ENCODE measurements at regions not wholly inside any gene's neighbourhood (a gene's known extent, or its start where the extent isn't known, plus 50 kb on each side); places are given as distances from the start of the nearest gene placed in this dataset.

DNA sequence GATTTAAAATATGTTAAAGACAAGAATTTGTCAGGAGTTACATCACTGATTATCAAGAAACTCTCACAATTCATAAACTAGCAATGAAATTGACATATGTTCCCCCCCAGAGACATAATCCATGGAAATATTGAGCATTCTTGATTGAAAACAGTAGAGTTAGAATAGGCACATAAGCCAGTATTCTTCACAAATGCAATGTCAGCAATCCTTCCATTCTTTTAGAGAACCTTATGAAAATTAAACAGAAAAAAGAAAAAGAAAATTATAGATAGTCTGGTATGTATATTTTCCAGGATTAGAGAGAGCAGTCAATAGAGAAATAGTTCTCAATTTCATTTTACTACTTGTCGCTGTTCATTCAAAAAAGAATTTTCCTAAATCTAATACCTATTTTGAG lies 458.4 kb downstream of the EFNB2 start:
- H3K4me3 ChIP-seq: no peak overlapping the region
- no peaks in the 10 kb centered on the region for H3K9me3 ChIP-seq
- DNase-seq (ENCODE audit: low spot score in 2 of 2): no peak
- intact Hi-C loops (cut with DNase I; ENCODE audit: low total_unique reads): no loop called here
- H3K27me3 ChIP-seq: no peaks in the 10 kb centered on the region
- no peak for TF ChIP-seq POLR2AphosphoS5 (IDR thresholded peaks at IDR 0.05)
- no peak for TF ChIP-seq POLR2A (IDR thresholded peaks at IDR 0.05)
- TF ChIP-seq, protein P1, sequence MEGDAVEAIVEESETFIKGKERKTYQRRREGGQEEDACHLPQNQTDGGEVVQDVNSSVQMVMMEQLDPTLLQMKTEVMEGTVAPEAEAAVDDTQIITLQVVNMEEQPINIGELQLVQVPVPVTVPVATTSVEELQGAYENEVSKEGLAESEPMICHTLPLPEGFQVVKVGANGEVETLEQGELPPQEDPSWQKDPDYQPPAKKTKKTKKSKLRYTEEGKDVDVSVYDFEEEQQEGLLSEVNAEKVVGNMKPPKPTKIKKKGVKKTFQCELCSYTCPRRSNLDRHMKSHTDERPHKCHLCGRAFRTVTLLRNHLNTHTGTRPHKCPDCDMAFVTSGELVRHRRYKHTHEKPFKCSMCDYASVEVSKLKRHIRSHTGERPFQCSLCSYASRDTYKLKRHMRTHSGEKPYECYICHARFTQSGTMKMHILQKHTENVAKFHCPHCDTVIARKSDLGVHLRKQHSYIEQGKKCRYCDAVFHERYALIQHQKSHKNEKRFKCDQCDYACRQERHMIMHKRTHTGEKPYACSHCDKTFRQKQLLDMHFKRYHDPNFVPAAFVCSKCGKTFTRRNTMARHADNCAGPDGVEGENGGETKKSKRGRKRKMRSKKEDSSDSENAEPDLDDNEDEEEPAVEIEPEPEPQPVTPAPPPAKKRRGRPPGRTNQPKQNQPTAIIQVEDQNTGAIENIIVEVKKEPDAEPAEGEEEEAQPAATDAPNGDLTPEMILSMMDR (IDR thresholded peaks at IDR 0.05): no peak
- no peak overlapping the region for H3K27ac ChIP-seq
- no peaks in the 10 kb centered on the region for H3K4me1 ChIP-seq
- no peaks in the 10 kb centered on the region for H3K36me3 ChIP-seq

DNA sequence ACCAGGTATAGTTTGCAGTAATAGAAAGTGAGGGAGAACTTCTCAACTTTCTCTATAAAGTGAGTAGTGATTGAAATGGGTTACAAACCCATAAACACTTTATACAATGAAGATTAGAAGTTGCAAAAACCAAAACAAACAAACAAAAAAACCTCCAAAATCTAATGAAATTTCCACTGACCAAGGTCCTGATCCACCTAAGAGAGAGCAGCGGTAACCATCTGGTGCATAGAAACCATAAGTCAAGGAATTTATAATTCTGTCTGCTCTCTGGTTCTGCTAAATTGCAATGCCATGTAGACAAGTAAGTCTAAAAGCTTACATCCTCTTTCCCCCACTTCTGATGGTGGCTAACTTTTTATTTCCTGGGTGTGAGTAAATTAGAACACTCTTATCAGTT lies 463.4 kb downstream of the EFNB2 start:
- no peak overlapping the region for H3K4me3 ChIP-seq
- TF ChIP-seq POLR2AphosphoS5 (IDR thresholded peaks at IDR 0.05) (no peak), POLR2A (IDR thresholded peaks at IDR 0.05) (no peak)
- TF ChIP-seq, protein P1 (IDR thresholded peaks at IDR 0.05): no peak
- no peaks in the 10 kb centered on the region for H3K27me3 ChIP-seq
- intact Hi-C loops (cut with DNase I; ENCODE audit: low total_unique reads): no loop called here
- H3K27ac ChIP-seq: no peak overlapping the region
- no peak for DNase-seq (ENCODE audit: low spot score in 2 of 2)
- no peaks in the 10 kb centered on the region for H3K36me3 ChIP-seq
- H3K4me1 ChIP-seq: no peaks in the 10 kb centered on the region
- no peaks in the 10 kb centered on the region for H3K9me3 ChIP-seq

DNA sequence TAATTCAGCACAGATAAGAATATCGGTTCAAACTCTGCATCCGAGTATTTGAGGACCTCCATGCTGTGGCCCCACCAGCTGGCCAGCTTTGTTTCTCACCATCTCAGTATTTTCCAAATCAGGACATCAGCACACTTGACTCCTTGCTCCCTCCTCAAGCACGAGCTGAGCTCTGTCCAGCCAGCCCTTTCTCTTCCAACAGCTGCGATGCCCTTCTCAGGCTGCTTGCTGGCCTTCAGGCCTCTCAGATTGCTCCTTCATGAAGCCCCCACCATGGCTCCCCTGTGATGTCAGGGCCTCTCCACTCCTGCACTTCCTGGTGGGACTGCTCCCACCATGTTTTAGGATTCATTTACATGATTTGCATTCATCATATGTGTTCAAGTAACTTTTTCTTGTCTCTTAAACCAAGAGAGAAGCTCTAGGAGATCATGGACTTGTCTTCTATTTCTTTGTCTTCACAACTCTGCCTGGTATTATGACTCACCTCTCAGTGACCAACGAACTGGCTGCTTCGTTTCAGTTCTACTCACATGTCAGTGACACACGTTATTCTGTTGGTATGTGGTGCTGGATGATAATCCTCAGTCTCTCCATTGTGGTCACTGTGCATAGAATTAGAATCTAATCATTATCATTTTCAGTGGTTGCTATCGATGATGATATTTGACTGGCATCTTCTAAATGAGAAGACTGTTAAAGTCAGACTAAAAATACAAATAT lies 471.7 kb downstream of the EFNB2 start:
- no peaks in the 10 kb centered on the region for H3K9me3 ChIP-seq
- intact Hi-C loops (cut with DNase I; ENCODE audit: low total_unique reads): no loop called here
- H3K36me3 ChIP-seq: no peaks in the 10 kb centered on the region
- no peak overlapping the region for H3K4me3 ChIP-seq
- TF ChIP-seq, protein P1 (IDR thresholded peaks at IDR 0.05): no peak
- TF ChIP-seq POLR2AphosphoS5 (IDR thresholded peaks at IDR 0.05) (no peak), POLR2A (IDR thresholded peaks at IDR 0.05) (no peak)
- H3K4me1 ChIP-seq: no peaks in the 10 kb centered on the region
- no peak overlapping the region for H3K27ac ChIP-seq
- no peaks in the 10 kb centered on the region for H3K27me3 ChIP-seq
- no peak for DNase-seq (ENCODE audit: low spot score in 2 of 2)

DNA sequence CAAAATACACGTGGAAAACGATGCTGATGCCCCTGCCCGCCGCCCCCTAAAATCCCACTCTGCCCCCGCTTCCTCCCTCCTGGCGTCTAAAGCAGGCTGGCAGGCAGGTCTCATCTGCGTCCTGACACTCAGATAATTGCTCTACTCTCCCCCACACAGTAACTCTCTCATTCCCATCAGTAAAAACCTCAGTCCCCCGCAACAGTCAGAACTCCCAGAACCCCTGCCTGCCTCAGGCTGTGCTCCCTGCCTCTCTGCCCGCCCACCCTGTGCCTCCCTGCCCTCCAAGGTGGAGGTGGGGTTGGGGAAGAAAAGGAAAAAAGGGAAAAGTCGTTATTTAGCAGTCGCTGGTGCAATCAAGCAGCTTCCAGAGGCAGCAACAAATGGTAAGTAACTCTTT lies 473.7 kb downstream of the EFNB2 start:
- no peaks in the 10 kb centered on the region for H3K4me1 ChIP-seq
- DNase-seq (ENCODE audit: low spot score in 2 of 2): no peak
- no peaks in the 10 kb centered on the region for H3K9me3 ChIP-seq
- no peaks in the 10 kb centered on the region for H3K27me3 ChIP-seq
- H3K36me3 ChIP-seq: no peaks in the 10 kb centered on the region
- intact Hi-C loops (cut with DNase I; ENCODE audit: low total_unique reads): no loop called here
- no peak overlapping the region for H3K4me3 ChIP-seq
- no peak overlapping the region for H3K27ac ChIP-seq
- no peak for TF ChIP-seq POLR2A (IDR thresholded peaks at IDR 0.05)
- no peak for TF ChIP-seq POLR2AphosphoS5 (IDR thresholded peaks at IDR 0.05)

DNA sequence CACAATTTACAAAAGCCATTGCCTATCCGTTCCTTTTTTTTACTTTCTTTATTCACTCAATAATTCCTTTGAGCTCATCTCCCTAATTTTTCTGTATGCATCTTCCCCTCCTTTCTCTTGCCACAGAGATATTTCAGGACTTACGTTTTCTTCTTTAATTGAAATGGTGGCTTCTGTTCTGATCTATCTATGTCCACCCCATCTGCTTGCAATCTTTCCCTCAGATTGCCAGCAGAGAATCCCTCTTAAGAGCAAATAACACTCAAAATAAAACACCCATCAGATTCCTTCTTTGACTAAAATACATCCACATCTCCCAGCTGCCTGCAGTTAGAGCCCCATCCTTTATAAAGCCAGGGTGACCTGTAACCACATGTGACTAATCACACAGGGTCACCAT lies 478.6 kb downstream of the EFNB2 start:
- no peaks in the 10 kb centered on the region for H3K4me1 ChIP-seq
- TF ChIP-seq, protein P1 (IDR thresholded peaks at IDR 0.05): no peak
- TF ChIP-seq POLR2AphosphoS5 (IDR thresholded peaks at IDR 0.05) (no peak), POLR2A (IDR thresholded peaks at IDR 0.05) (no peak)
- H3K36me3 ChIP-seq: no peaks in the 10 kb centered on the region
- intact Hi-C loops (cut with DNase I; ENCODE audit: low total_unique reads): no loop called here
- H3K9me3 ChIP-seq: no peaks in the 10 kb centered on the region
- H3K27ac ChIP-seq: no peak overlapping the region
- H3K4me3 ChIP-seq: no peak overlapping the region
- no peak for DNase-seq (ENCODE audit: low spot score in 2 of 2)
- H3K27me3 ChIP-seq: no peaks in the 10 kb centered on the region

Measured in breast epithelium (tissue), 4 donors.